Small intestine (tissue), 7 donors: ENCODE measurements at regions not wholly inside any gene's neighbourhood (a gene's known extent, or its start where the extent isn't known, plus 50 kb on each side); places are given as distances from the start of the nearest gene placed in this dataset.

Experiments
- DNase-seq, 2 donors: peaks; one replicate each; pipeline versions ENCODE4 v3.0.0 to v3.0.0-alpha.2; 2013
- FAIRE-seq: peaks from 2 replicates; lab custom pipeline; 2012; peaks lifted over from hg19 to GRCh38; lab: Jason Lieb, UNC
- H3K27ac ChIP-seq, 3 donors: one replicate each; pipeline ENCODE4 v1.5.1; 2013; ENCODE audit warnings: low read length in 2 of 3, mild to moderate bottlenecking in 2 of 3, control low read depth in 1 of 3, inconsistent platforms in 1 of 3, low read depth in 1 of 3, moderate library complexity in 1 of 3
- H3K27me3 ChIP-seq, 3 donors: one replicate each; pipeline ENCODE4 v1.6.1; 2013; ENCODE audit warnings: low read length in 3 of 3, inconsistent platforms in 1 of 3; ENCODE audit not compliant: control insufficient read depth in 3 of 3, insufficient read depth in 3 of 3
- H3K36me3 ChIP-seq, 3 donors: one replicate each; pipeline ENCODE4 v1.6.1; 2013; ENCODE audit warnings: low read length in 3 of 3, inconsistent platforms in 1 of 3, low read depth in 1 of 3, mild to moderate bottlenecking in 1 of 3, moderate library complexity in 1 of 3; ENCODE audit not compliant: control insufficient read depth in 3 of 3, insufficient read depth in 2 of 3
- H3K4me1 ChIP-seq, 3 donors: one replicate each; pipeline ENCODE4 v1.6.1; 2013; ENCODE audit warnings: low read length in 2 of 3, inconsistent platforms in 1 of 3, low read depth in 1 of 3, mild to moderate bottlenecking in 1 of 3, moderate library complexity in 1 of 3; ENCODE audit not compliant: control insufficient read depth in 3 of 3, insufficient read depth in 2 of 3
- H3K4me3 ChIP-seq, 3 donors: one replicate each; pipeline ENCODE4 v1.5.1; 2013; ENCODE audit warnings: low read length in 3 of 3, control low read depth in 1 of 3, inconsistent platforms in 1 of 3, low read depth in 1 of 3, mild to moderate bottlenecking in 1 of 3, moderate library complexity in 1 of 3
- H3K9me3 ChIP-seq, 2 donors: one replicate each; pipeline ENCODE4 v1.6.1; 2013; ENCODE audit warnings: low read depth in 1 of 2, low read length in 1 of 2; ENCODE audit not compliant: control insufficient read depth in 2 of 2, insufficient read depth in 1 of 2
- WGBS, 3 donors: extraction: QIAGEN DNeasy Blood & Tissue Kit; methylation state at CpG; one replicate each; pipeline ENCODE4 v1.1.7; 2013; 5-methylcytosine and 5-hydroxymethylcytosine counted together
- donor health status: healthy with polysubstance abuse.
- donor health status: control.
- donor health status: control.
- donor health status: Bipolar disorder and iron deficiency.
- donor health status: healthy.

GRCh38 chr3:147471741-147472140 is 62.6 kb downstream of the ZIC1 start:
- H3K9me3 ChIP-seq: no peaks in the 10 kb centered on the region
- no peaks in the 10 kb centered on the region for H3K36me3 ChIP-seq
- H3K27ac ChIP-seq: no peak overlapping the region
- no peak overlapping the region for H3K4me3 ChIP-seq
- DNase-seq (no peak), FAIRE-seq (no peak)
- H3K27me3 ChIP-seq: no peaks in the 10 kb centered on the region
- WGBS, 3 donors: 85 to 94% (median 90%) methylated on average over 5 of the region's 5 CpGs
- H3K4me1 ChIP-seq: no peaks in the 10 kb centered on the region

GRCh38 chr3:147472846-147473245 is 63.7 kb downstream of the ZIC1 start:
- Histone ChIP-seq H3K4me3 (no peak overlapping the region), H3K36me3 (no peaks in the 10 kb centered on the region), H3K27me3 (no peaks in the 10 kb centered on the region), H3K27ac (no peak overlapping the region), H3K9me3 (no peaks in the 10 kb centered on the region), H3K4me1 (no peaks in the 10 kb centered on the region)
- WGBS, 3 donors: 83 to 96% (median 94%) methylated on average over 1 of the region's 1 CpG
- no peak for FAIRE-seq
- no peak for DNase-seq

- no peak overlapping the region for H3K27ac ChIP-seq
- DNase-seq: no peak
- no peaks in the 10 kb centered on the region for H3K4me1 ChIP-seq
- H3K27me3 ChIP-seq: no peaks in the 10 kb centered on the region
- FAIRE-seq: no peak
- no peaks in the 10 kb centered on the region for H3K36me3 ChIP-seq
- H3K9me3 ChIP-seq: no peaks in the 10 kb centered on the region
- no peak overlapping the region for H3K4me3 ChIP-seq
- 45 to 61% (median 56%) methylated on average over 1 of the region's 1 CpG for WGBS, 3 donors
Measured at GRCh38 chr3:147483145-147483544, 74.0 kb downstream of the ZIC1 start.

- no peaks in the 10 kb centered on the region for H3K36me3 ChIP-seq
- H3K9me3 ChIP-seq: no peaks in the 10 kb centered on the region
- no peaks in the 10 kb centered on the region for H3K4me1 ChIP-seq
- H3K27ac ChIP-seq: no peak overlapping the region
- 57 to 76% (median 71%) methylated on average over 1 of the region's 1 CpG for WGBS, 3 donors
- H3K27me3 ChIP-seq: no peaks in the 10 kb centered on the region
- no peak for FAIRE-seq
- H3K4me3 ChIP-seq: no peak overlapping the region
- DNase-seq: no peak
Measured at GRCh38 chr3:147483578-147483977, 74.4 kb downstream of the ZIC1 start.

- Histone ChIP-seq H3K4me3 (no peak overlapping the region), H3K4me1 (no peaks in the 10 kb centered on the region), H3K36me3 (no peaks in the 10 kb centered on the region), H3K27me3 (no peaks in the 10 kb centered on the region), H3K9me3 (no peaks in the 10 kb centered on the region), H3K27ac (no peak overlapping the region)
- FAIRE-seq (no peak), DNase-seq (no peak)
- WGBS, 3 donors: 83 to 85% (median 85%) methylated on average over 5 of the region's 5 CpGs
Measured at GRCh38 chr3:147493065-147493464, 83.9 kb downstream of the ZIC1 start.

- Histone ChIP-seq H3K4me1 (no peaks in the 10 kb centered on the region), H3K4me3 (no peak overlapping the region), H3K27me3 (no peaks in the 10 kb centered on the region), H3K36me3 (no peaks in the 10 kb centered on the region), H3K27ac (no peak overlapping the region), H3K9me3 (no peaks in the 10 kb centered on the region)
- FAIRE-seq (no peak), DNase-seq (no peak)
- 57 to 80% (median 77%) methylated on average over 2 of the region's 2 CpGs for WGBS, 3 donors
Measured at GRCh38 chr3:147493666-147494065, 84.5 kb downstream of the ZIC1 start.

GRCh38 chr3:147497286-147497685 is 88.1 kb downstream of the ZIC1 start:
- WGBS, 3 donors: 76 to 84% (median 78%) methylated on average over 5 of the region's 5 CpGs
- no peaks in the 10 kb centered on the region for H3K4me1 ChIP-seq
- no peaks in the 10 kb centered on the region for H3K36me3 ChIP-seq
- FAIRE-seq: no peak
- H3K9me3 ChIP-seq: no peaks in the 10 kb centered on the region
- no peak overlapping the region for H3K27ac ChIP-seq
- no peaks in the 10 kb centered on the region for H3K27me3 ChIP-seq
- no peak overlapping the region for H3K4me3 ChIP-seq
- no peak for DNase-seq

GRCh38 chr3:147507638-147508286 is 98.6 kb downstream of the ZIC1 start:
- Histone ChIP-seq H3K27me3 (no peaks in the 10 kb centered on the region), H3K36me3 (no peaks in the 10 kb centered on the region), H3K9me3 (no peaks in the 10 kb centered on the region), H3K27ac (no peak overlapping the region), H3K4me3 (no peak overlapping the region), H3K4me1 (no peaks in the 10 kb centered on the region)
- DNase-seq (no peak), FAIRE-seq (no peak)
- 80 to 86% (median 86%) methylated on average over 3 of the region's 3 CpGs for WGBS, 3 donors

GRCh38 chr3:147509448-147509847 is 100.3 kb downstream of the ZIC1 start:
- no peak overlapping the region for H3K4me3 ChIP-seq
- DNase-seq (no peak), FAIRE-seq (no peak)
- H3K36me3 ChIP-seq: no peaks in the 10 kb centered on the region
- no peaks in the 10 kb centered on the region for H3K4me1 ChIP-seq
- no peak overlapping the region for H3K27ac ChIP-seq
- no peaks in the 10 kb centered on the region for H3K27me3 ChIP-seq
- no peaks in the 10 kb centered on the region for H3K9me3 ChIP-seq
- 74 to 83% (median 82%) methylated on average over 3 of the region's 3 CpGs for WGBS, 3 donors
